ENCODE measurements at regions not wholly inside any gene's neighbourhood (a gene's known extent, or its start where the extent isn't known, plus 50 kb on each side); places are given as distances from the start of the nearest gene placed in this dataset.

DNA sequence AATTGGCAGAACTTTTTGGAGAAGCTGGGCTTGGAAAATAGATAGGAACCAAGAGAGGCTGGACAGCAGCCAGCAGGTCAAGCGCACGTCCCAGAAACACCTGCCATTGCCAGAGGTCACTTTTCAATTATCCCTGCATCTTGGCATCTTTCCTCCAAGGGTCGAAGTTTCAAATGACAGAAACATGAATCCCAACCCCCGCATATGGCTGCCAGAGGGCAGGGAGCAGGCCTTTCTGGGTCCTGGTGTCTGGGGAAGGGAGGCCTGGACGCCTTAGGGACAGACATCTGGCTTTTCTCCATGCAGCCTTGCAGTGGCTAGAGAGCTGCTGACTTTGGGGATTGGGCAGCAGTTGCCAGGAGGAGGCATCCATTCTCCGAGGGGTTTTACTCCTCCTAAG, 164.5 kb upstream of the TPM1 start:
- TF ChIP-seq SPI1 (IDR thresholded peaks at IDR 0.05; ENCODE audit: borderline replicate concordance, low read depth), result no peak
- TF ChIP-seq GABPA (IDR thresholded peaks at IDR 0.05; ENCODE audit: low read depth), result no peak
- no peak for TF ChIP-seq CTCF (IDR thresholded peaks at IDR 0.05; ENCODE audit: insufficient read depth, low read length)
- H3K27me3 ChIP-seq (ENCODE audit: insufficient read depth, poor library complexity, severe bottlenecking), result peaks cover 2% of the 10 kb centered on the region

DNA sequence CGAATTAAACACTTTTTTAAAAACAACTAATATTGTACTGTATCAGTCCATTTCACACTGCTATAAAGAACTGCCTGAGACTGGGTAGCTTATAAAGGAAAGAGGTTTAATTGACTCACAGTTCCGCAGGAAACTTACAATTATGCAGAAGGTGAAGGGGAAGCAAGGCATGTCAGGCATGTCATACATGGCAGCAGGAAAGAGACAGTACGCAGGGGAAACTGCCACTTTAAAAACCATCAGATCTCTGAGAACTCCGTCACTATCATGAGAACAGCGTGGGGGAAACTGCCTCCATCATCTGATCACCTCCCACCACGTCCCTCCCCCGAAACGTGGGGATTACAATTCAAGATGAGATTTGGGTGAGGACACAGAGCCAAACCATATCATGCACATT, 162.8 kb upstream of the TPM1 start:
- no peak for TF ChIP-seq GABPA (IDR thresholded peaks at IDR 0.05; ENCODE audit: low read depth)
- no peak for TF ChIP-seq CTCF (IDR thresholded peaks at IDR 0.05; ENCODE audit: insufficient read depth, low read length)
- no peak for TF ChIP-seq REST (IDR thresholded peaks at IDR 0.05; ENCODE audit: insufficient replicate concordance, low read depth)
- no peak for TF ChIP-seq SPI1 (IDR thresholded peaks at IDR 0.05; ENCODE audit: borderline replicate concordance, low read depth)
- no peak for TF ChIP-seq POLR2AphosphoS5 (IDR thresholded peaks at IDR 0.05; ENCODE audit: low read depth)
- Histone ChIP-seq H3K27me3 (ENCODE audit: insufficient read depth, poor library complexity, severe bottlenecking) (no peaks in the 10 kb centered on the region), H3K27ac (replicated peaks) (0 out of 2 replicates have a peak overlapping the region, but pooled peaks have one; percentile 17), H3K4me3 (replicated peaks; ENCODE audit: insufficient read depth, low read length) (no peak overlapping the region)
- DNase-seq (ENCODE audit: low read depth in 1 of 2, low spot score in 1 of 2), result no peak

More for the DNA sequence above, 164.5 kb upstream of the TPM1 start:
- DNase-seq (ENCODE audit: low read depth in 1 of 2, low spot score in 1 of 2), result no peak
- H3K4me3 ChIP-seq (replicated peaks; ENCODE audit: insufficient read depth, low read length), result no peak overlapping the region
- no peak overlapping the region for H3K27ac ChIP-seq (replicated peaks)

DNA sequence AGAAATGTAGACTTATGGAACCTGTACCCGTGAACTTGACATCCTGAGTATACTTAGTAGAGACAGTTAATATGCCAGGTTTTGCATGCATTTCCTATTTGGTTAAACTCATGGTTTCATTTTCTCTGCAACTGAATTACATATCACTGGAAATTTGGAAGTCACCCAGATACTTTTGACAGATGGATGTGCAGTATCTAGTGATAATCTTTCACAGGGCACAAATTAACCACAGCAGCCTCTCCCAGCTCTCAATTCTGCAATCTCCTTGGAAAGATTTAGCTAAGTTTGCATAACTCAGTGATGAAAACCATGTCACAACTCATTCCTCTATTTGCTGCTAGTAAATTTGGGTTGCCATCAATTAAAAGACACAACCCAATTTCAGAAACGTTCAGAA, 162.3 kb upstream of the TPM1 start:
- Histone ChIP-seq H3K27me3 (ENCODE audit: insufficient read depth, poor library complexity, severe bottlenecking) (no peaks in the 10 kb centered on the region), H3K27ac (replicated peaks) (0 out of 2 replicates have a peak overlapping the region, but pooled peaks have one; percentile 17), H3K4me3 (replicated peaks; ENCODE audit: insufficient read depth, low read length) (no peak overlapping the region)
- TF ChIP-seq SPI1 (IDR thresholded peaks at IDR 0.05; ENCODE audit: borderline replicate concordance, low read depth) (no peak), CTCF (IDR thresholded peaks at IDR 0.05; ENCODE audit: insufficient read depth, low read length) (no peak), GABPA (IDR thresholded peaks at IDR 0.05; ENCODE audit: low read depth) (no peak), POLR2AphosphoS5 (IDR thresholded peaks at IDR 0.05; ENCODE audit: low read depth) (no peak), REST (IDR thresholded peaks at IDR 0.05; ENCODE audit: insufficient replicate concordance, low read depth) (no peak)
- peak in 1 of 2 experiments; percentile 36 for DNase-seq (ENCODE audit: low read depth in 1 of 2, low spot score in 1 of 2)

DNA sequence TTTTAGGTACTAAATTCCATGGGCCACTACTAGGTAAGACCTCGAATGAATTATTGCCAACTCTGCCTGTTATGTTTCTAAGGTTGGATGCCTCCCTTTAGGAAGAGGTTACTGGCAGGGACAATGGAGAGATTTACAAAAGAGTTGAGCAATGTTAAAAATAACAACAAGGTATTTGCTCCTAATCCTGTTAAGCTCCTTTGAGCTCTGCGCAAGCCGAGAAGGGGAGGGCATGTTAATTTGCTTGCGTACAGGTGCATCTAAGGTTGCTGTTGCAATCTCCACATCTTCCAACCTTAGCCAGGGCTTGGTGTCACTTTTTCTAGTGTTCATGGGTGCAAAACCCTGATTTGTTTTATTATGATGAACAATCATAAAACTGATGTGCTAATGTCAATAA, 161.5 kb upstream of the TPM1 start:
- Histone ChIP-seq H3K4me3 (replicated peaks; ENCODE audit: insufficient read depth, low read length) (no peak overlapping the region), H3K27me3 (ENCODE audit: insufficient read depth, poor library complexity, severe bottlenecking) (no peaks in the 10 kb centered on the region), H3K27ac (replicated peaks) (no peak overlapping the region)
- TF ChIP-seq SPI1 (IDR thresholded peaks at IDR 0.05; ENCODE audit: borderline replicate concordance, low read depth), result no peak
- no peak for TF ChIP-seq REST (IDR thresholded peaks at IDR 0.05; ENCODE audit: insufficient replicate concordance, low read depth)
- no peak for TF ChIP-seq GABPA (IDR thresholded peaks at IDR 0.05; ENCODE audit: low read depth)
- no peak for TF ChIP-seq POLR2AphosphoS5 (IDR thresholded peaks at IDR 0.05; ENCODE audit: low read depth)
- no peak for TF ChIP-seq CTCF (IDR thresholded peaks at IDR 0.05; ENCODE audit: insufficient read depth, low read length)
- DNase-seq (ENCODE audit: low read depth in 1 of 2, low spot score in 1 of 2), result no peak
